ENCODE measurements at regions not wholly inside any gene's neighbourhood (a gene's known extent, or its start where the extent isn't known, plus 50 kb on each side); places are given as distances from the start of the nearest gene placed in this dataset.

DNA sequence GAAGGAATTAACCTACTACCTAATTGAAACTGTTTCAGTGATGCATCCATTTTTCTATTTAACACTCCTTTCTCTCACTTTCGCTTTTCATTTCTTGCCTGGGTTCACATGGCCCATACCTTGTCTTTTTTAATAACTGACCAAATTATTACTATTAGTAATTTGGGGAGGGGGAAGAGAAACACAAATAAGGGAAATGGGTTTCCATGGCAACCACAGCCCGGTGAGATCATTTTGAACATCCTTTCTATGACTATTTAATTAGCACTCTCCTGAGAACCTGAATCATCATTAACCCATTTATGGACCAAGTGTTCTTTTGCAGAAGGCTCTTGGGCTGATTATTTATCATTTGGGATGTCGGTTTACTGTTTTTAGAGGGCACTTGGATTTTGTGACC, 628.2 kb upstream of the SALL1 start:
- DNase-seq (ENCODE audit: low spot score), result no peak

GRCh38 chr16:51773071-51773890, 622.2 kb upstream of the SALL1 start:
- DNase-seq (ENCODE audit: low spot score), result no peak

GRCh38 chr16:51766739-51767138, 615.7 kb upstream of the SALL1 start:
- no peak for DNase-seq (ENCODE audit: low spot score)

DNA sequence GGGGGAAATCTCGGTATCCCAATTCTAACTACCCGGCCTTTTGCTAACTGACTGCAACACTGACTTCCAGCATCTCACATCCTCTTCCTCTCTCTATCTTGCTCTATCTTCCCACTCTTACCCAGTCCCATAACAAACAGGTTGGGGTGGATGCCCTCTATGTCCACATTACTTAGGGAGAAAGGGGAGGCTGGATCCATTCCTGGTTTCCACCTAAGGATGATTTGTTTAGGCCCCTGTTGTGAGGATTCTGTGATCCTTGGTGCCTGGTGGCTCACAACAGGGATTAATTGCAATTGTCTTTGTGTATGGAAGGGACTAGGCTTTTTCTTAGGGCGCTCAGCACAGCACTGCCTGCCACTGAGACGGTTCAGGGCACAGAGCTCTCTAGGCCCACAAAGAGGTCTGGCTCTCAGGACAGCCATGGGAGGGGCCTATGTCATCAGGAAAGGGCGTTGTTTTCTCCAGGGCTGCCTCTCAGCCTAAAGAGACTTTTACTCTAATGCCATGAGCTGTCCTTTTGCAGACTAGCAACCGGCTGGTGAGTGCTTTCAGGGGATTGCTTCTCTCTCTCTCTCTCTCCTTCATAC, 612.1 kb upstream of the SALL1 start:
- DNase-seq (ENCODE audit: low spot score), result no peak

- DNase-seq (ENCODE audit: low spot score), result peak; percentile 59
These were observed 611.3 kb upstream of the SALL1 start for GRCh38 chr16:51762081-51762996.

DNA sequence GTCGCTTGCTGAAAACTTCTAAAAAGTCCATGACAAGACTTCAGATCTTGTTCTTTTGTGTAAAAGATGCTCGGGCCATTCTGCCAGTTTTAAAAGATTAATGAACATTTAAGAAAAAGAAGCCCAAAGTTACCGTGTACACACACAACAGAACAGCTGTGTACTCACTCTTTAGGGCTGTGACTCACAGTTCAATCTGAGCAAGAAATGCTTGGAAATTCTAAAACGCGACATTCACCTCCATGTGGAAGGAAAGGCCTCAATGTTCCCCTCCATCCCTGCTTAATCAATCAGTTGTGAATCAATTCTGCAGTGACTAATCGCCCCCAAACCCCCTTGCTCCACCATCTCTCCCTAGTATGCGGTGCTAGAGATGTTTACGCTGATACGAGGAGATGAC, 609.9 kb upstream of the SALL1 start:
- no peak for DNase-seq (ENCODE audit: low spot score)

- DNase-seq (ENCODE audit: low spot score), result no peak
These were observed 608.9 kb upstream of the SALL1 start for GRCh38 chr16:51759999-51760398.

DNA sequence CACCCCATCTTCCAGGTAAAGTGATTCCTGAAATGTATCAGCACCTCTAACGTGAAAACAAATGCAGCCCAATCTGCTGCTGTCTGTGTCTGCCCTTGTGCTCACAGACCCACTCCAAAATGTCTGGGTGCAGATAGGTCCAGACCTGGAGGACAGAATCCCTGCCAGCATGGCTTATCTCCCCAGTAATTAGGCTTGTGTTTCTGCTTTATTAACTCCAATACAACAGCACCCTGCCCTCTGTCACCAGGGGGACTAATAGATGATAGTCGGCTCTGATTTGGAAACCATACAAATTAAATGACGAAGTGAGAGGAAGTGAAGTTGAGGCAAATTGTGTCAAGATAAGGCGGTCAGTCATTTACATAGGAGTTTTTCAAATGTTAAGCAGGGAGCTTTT, 608.3 kb upstream of the SALL1 start:
- DNase-seq (ENCODE audit: low spot score), result no peak

GRCh38 chr16:51757921-51758479, 606.9 kb upstream of the SALL1 start:
- no peak for DNase-seq (ENCODE audit: low spot score)

DNA sequence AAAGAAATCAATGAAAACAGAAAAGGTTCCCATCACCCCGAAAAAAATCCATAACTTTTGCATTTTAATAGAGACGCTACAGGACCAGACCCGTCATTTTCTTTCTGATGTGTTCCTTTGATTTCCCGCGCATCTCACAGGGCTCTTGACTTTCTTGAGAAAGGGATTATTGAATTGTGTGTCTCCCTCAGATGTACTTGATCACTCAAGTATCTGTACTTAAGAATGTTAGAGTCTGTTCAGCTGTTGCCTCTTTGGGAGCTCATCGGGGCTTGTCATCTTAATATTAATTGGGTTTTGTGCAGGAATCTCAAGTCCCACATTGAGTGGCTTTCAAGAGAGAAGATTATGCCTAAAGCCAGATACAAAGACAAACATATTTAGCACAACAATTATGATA, 606.4 kb upstream of the SALL1 start:
- DNase-seq (ENCODE audit: low spot score), result no peak

DNA sequence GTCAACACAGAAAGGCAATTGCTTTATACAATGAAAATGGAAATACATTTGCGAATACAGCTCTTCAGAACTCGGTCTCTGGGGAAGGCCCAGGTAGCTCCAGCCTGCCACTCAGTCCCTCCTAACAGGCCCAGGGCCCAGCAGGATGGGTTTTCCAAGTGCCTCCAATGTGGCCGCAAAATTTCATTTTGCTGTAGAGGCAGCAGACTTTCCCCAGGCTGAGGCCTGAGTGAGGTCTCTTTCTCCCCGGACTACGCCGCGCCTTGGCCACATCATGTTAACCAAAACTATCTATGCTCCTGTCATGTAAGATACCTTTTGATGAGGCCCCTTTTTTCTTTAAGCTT, 606.0 kb upstream of the SALL1 start:
- no peak for DNase-seq (ENCODE audit: low spot score)

GRCh38 chr16:51756447-51757123, 605.5 kb upstream of the SALL1 start:
- DNase-seq (ENCODE audit: low spot score), result no peak

- no peak for DNase-seq (ENCODE audit: low spot score)
These were observed 604.7 kb upstream of the SALL1 start for GRCh38 chr16:51755577-51756355.

DNA sequence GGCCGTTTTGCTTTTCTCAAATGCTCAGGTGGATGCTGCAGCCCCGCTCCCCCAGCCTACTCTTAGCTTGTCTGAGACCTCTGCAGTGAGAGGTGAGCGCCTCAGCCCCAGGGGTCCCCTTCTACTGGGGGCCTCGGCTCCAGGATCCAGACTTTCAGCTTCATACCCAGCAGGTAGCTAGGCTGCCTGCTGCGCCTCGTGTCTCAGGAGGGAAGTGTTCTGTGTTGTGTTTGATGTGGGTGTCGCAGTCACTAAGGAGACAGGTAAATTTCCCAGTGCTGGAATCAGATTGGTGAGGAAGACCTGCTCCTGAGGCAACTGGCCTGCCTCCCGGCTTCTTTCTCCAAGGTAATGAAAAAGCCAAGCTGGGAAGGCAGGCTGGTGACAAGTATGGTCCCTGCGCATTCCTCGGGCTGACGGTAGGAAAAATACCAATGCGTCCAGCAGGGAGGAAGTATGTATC, 604.0 kb upstream of the SALL1 start:
- DNase-seq (ENCODE audit: low spot score), result no peak

DNA sequence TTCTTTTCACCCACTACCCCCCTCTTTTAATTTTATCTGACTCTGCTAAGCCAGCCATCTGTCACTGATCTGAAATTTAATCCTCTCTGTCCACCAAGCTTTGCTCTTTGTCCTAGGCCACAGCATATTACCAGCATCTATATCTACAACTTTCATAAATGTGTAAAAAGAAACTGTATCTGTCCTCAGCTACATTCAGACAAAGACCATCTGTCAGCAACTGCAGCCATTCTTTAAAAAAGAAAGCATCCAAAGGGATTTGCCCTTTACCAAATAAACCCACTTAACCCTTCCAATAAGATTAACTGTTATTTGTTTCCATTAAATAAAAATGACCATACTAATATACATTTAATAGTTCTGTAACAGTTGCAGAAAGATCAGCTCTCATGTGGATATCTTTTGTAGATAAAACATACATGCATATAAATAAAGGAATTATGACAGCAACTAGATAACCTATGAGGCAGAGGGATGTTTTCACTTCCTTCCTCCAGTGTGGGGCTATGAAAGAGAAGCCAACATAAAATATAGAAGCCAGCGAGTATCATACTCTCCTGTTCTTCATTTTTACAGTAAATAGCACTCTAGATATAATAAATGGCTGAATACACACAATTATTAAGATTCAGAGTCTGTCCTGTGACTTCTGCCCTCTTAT, 602.5 kb upstream of the SALL1 start:
- DNase-seq (ENCODE audit: low spot score), result no peak

GRCh38 chr16:51752438-51752995, 601.4 kb upstream of the SALL1 start:
- DNase-seq (ENCODE audit: low spot score), result no peak

GRCh38 chr16:51747329-51747728, 596.3 kb upstream of the SALL1 start:
- DNase-seq (ENCODE audit: low spot score), result no peak

DNA sequence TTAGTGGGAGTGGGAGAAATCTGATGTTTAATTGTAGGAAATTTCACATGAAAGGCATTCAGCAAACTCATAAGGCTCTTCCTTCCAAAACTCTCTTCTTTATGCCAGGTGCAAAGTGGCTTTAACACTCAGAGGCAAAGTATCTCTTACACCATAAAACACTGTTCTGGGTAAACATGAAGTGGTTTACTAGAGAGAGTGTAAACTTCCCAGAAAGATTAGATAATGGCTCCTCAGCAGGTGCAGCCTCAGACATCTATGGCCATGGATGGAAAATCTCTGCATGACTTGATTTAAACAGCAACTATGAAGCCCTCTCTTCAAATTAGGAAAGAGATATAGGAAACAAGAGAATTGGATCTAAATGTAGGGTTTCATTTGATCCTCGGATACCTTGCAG, 583.1 kb upstream of the SALL1 start:
- no peak for DNase-seq (ENCODE audit: low spot score)

DNA sequence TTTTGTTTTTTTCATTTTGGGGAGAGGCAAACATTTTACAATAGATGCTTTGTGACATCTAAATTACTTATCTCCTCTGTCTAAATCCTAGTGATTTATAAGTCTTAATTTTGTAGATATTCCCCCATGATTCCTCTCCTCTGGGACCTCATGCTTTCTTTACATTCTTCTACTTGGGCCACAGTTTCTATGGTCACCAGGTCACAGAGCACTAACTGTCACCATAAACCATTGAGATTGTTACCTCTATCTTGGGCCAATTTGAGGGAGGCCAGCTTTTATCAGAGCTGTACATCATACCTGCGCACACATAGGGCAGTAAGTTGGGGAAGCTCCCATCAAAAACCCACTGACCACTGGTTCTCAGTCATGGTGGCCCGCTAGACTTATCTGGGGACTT, 582.1 kb upstream of the SALL1 start:
- DNase-seq (ENCODE audit: low spot score), result no peak

DNA sequence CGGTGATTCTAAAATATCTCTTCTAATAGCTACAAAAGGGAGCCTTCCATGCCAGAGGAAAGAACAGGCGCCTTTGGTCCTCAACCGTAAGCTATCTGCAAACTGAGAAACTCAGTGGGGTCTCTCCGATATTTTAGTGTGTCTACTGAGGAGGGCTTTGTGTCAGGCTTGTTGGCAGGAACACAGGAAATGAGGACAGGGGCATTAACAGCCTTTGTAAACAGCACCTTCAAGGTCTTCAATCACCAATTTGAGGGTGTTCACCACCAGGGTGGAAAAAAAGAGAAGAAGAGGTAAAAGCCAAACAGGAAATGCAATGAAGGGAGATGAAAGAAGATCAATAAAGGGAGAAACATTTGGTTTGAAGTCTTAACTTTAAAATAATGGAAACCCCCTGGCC, 580.1 kb upstream of the SALL1 start:
- DNase-seq (ENCODE audit: low spot score), result no peak

Data from RKO (cell line).